DOHH2 (cell line): ENCODE measurements at regions not wholly inside any gene's neighbourhood (a gene's known extent, or its start where the extent isn't known, plus 50 kb on each side); places are given as distances from the start of the nearest gene placed in this dataset.

Experiments
- CTCF ChIP-seq: fragments of 200-600 bp; sonication (generic); IDR thresholded peaks from one replicate; pipeline ENCODE4 v1.5.1; 2014; ENCODE audit warnings: antibody characterized with exemption, mild to moderate bottlenecking, low read depth, low read length; ENCODE audit not compliant: poor library complexity, severe bottlenecking
- EZH2phosphoT487 ChIP-seq: fragments of 200-600 bp; sonication (generic); IDR thresholded peaks from 2 replicates; pipeline ENCODE4 v1.6.1; 2017; ENCODE audit warnings: borderline replicate concordance, mild to moderate bottlenecking, antibody characterized with exemption, low read length, moderate library complexity, mixed read lengths

DNA sequence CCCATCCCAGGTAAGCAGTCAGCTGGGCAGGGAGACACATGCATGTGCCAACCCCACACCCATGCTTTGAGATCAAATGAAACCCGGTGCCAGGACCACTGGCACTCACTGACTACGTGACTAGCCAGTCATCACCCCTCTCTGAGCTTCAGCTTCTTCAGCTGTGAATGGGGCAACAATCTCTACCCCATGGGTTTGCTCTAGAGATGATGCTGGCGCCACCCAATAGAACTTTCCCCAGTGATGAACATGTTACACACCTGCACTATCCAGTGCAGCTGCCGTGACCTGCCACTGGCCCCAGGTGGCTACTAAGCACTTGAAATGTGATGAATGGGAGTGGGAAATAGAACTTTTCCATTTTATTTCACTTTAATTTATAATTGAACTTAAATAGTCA is 70.3 kb downstream of the PITPNM2 start:
- TF ChIP-seq CTCF = no peak
- no peak for TF ChIP-seq EZH2phosphoT487
